ENCODE measurements at regions not wholly inside any gene's neighbourhood (a gene's known extent, or its start where the extent isn't known, plus 50 kb on each side); places are given as distances from the start of the nearest gene placed in this dataset.
A peak's percentile ranks its signal among the peaks of the same experiment; 100 is the strongest.

DNA sequence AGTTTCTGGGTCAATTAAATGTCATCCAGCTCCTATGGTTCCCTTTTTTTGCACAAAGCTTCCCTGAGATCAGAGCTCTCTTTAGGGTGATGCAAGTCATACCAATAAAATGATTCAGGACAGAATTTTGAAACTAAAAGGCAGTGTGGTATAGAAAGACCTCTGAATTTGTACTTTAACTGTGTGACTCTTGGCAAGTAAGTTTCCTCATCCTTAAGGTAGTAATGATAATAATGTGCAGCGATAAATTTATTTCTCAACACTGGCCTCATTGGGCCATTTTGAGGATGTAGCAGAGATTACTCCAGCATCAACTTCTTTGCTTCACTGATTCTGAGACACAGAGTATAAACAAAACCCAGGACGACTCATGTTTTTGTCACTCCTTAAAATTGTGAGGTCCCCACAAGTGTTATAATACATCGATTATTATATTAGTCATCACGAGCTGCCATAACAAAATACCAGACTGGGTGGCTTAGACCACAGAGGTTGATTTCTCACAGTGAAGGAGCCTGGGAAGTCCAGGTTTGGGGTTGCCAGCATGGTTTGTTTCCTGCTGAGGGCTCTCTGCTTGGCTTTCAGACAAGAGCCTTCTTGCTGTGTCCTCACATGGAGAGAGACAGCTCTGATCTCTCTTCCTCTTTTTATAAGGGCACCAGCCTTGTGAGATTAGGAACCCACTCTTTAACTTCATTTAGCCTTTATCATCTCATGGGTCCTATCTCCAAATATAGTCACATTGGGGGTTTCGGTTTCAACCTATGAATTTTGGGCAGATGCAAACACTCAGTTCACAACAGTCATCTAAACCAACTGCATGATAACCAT, 293.0 kb downstream of the ZNF608 start:
- DNase-seq (peak; percentile 73), ATAC-seq (ENCODE audit: low read depth) (peak; percentile 95)
- peaks cover 32% of the 10 kb centered on the region for H3K4me1 Mint-ChIP-seq
- intact Hi-C loops (cut with micrococcal nuclease): loop anchor here (1.0 to 10.0 kb wide), 3 partner anchors 196 to 554 kb away; partner anchors contain the start of gene ZNF608
- peak overlapping the region; percentile 56 for H3K4me2 ChIP-seq (replicated peaks; ENCODE audit: low read depth, low read length, poor library complexity, severe bottlenecking)
- H3K27me3 ChIP-seq (replicated peaks in 1 of 4; ENCODE audit: control extremely low read depth in 1 of 4, control insufficient read depth in 3 of 4, insufficient read depth in 4 of 4, low read length in 3 of 4): no peaks in the 10 kb centered on the region
- no peaks in the 10 kb centered on the region for H4K20me1 ChIP-seq (ENCODE audit: control insufficient read depth, insufficient read depth, low read length, poor library complexity, severe bottlenecking)
- TF ChIP-seq, protein P1, sequence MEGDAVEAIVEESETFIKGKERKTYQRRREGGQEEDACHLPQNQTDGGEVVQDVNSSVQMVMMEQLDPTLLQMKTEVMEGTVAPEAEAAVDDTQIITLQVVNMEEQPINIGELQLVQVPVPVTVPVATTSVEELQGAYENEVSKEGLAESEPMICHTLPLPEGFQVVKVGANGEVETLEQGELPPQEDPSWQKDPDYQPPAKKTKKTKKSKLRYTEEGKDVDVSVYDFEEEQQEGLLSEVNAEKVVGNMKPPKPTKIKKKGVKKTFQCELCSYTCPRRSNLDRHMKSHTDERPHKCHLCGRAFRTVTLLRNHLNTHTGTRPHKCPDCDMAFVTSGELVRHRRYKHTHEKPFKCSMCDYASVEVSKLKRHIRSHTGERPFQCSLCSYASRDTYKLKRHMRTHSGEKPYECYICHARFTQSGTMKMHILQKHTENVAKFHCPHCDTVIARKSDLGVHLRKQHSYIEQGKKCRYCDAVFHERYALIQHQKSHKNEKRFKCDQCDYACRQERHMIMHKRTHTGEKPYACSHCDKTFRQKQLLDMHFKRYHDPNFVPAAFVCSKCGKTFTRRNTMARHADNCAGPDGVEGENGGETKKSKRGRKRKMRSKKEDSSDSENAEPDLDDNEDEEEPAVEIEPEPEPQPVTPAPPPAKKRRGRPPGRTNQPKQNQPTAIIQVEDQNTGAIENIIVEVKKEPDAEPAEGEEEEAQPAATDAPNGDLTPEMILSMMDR (IDR thresholded peaks at IDR 0.05): no peak
- TF ChIP-seq EZH2 (IDR thresholded peaks at IDR 0.05; ENCODE audit: borderline replicate concordance, insufficient read depth, low read depth, low read length, poor library complexity, severe bottlenecking): no peak
- H3K36me3 ChIP-seq (replicated peaks in 1 of 2; ENCODE audit: control extremely low read depth in 1 of 2, control insufficient read depth in 1 of 2, extremely low read depth in 1 of 2, insufficient read depth in 2 of 2, low read length in 1 of 2): no peaks in the 10 kb centered on the region
- H3K79me2 ChIP-seq (ENCODE audit: control insufficient read depth, insufficient read depth, low read length): no peaks in the 10 kb centered on the region
- CTCF ChIA-PET: interaction anchor here (0.6 kb wide), 2 partner anchors 48 to 87 kb away, joined by 3 read pairs; no protein-coding TSS in a partner anchor
- H3K4me1 ChIP-seq (ENCODE audit: control insufficient read depth in 2 of 2, insufficient read depth in 2 of 2, low read length in 2 of 2): peaks cover 28 to 29% of the 10 kb centered on the region in 2 donors
- H3K27ac ChIP-seq (ENCODE audit: low read length in 2 of 2): peak overlapping the region in 1 of 2 donors; percentile 22
- H3K27ac Mint-ChIP-seq: peak overlapping the region; percentile 83
- peak overlapping the region; percentile 18 for H2AFZ ChIP-seq (ENCODE audit: insufficient read depth, low read depth, low read length, poor library complexity, severe bottlenecking)
- no peaks in the 10 kb centered on the region for H3K27me3 Mint-ChIP-seq
- POLR2A ChIA-PET: interaction anchor here (0.5 kb wide), 1 partner anchor 295 kb away, joined by 3 read pairs; no protein-coding TSS in a partner anchor
- H3K4me3 Mint-ChIP-seq: peak overlapping the region; percentile 80
- H3K9me3 Mint-ChIP-seq (ENCODE audit: insufficient read depth): no peaks in the 10 kb centered on the region
- no CpG with 5 or more reads among the region's 5 CpGs for WGBS (ENCODE audit: insufficient coverage)
- H3K9me3 ChIP-seq (ENCODE audit: control extremely low read depth in 1 of 3, control insufficient read depth in 2 of 3, insufficient read depth in 1 of 3, low read length in 2 of 3): no peaks in the 10 kb centered on the region
- peak overlapping the region; percentile 11 for H3K9ac ChIP-seq (ENCODE audit: low read length)
- no peak overlapping the region for H3K4me3 ChIP-seq (ENCODE audit: control extremely low read depth in 1 of 5, extremely low read depth in 1 of 5, insufficient read depth in 1 of 5, low read depth in 2 of 5, low read length in 4 of 5)

GRCh38 chr5:124452412-124452811, 294.0 kb downstream of the ZNF608 start:
- H3K27ac ChIP-seq (ENCODE audit: low read length in 2 of 2): no peak overlapping the region
- H3K4me3 ChIP-seq (ENCODE audit: control extremely low read depth in 1 of 5, extremely low read depth in 1 of 5, insufficient read depth in 1 of 5, low read depth in 2 of 5, low read length in 4 of 5): no peak overlapping the region
- peaks cover 28 to 29% of the 10 kb centered on the region in 2 donors for H3K4me1 ChIP-seq (ENCODE audit: control insufficient read depth in 2 of 2, insufficient read depth in 2 of 2, low read length in 2 of 2)
- no peak overlapping the region for H3K27ac Mint-ChIP-seq
- DNase-seq (no peak), ATAC-seq (ENCODE audit: low read depth) (no peak)
- H3K79me2 ChIP-seq (ENCODE audit: control insufficient read depth, insufficient read depth, low read length): no peaks in the 10 kb centered on the region
- H3K9ac ChIP-seq (ENCODE audit: low read length): no peak overlapping the region
- ChIA-PET POLR2A (no interaction called here), CTCF (interaction anchor here (0.6 kb wide), 1 partner anchor 47 kb away, joined by 3 read pairs; no protein-coding TSS in a partner anchor)
- TF ChIP-seq EZH2 (IDR thresholded peaks at IDR 0.05; ENCODE audit: borderline replicate concordance, insufficient read depth, low read depth, low read length, poor library complexity, severe bottlenecking): no peak
- TF ChIP-seq, protein P1 (IDR thresholded peaks at IDR 0.05): no peak
- H4K20me1 ChIP-seq (ENCODE audit: control insufficient read depth, insufficient read depth, low read length, poor library complexity, severe bottlenecking): no peaks in the 10 kb centered on the region
- H3K36me3 ChIP-seq (replicated peaks in 1 of 2; ENCODE audit: control extremely low read depth in 1 of 2, control insufficient read depth in 1 of 2, extremely low read depth in 1 of 2, insufficient read depth in 2 of 2, low read length in 1 of 2): no peaks in the 10 kb centered on the region
- H3K27me3 ChIP-seq (replicated peaks in 1 of 4; ENCODE audit: control extremely low read depth in 1 of 4, control insufficient read depth in 3 of 4, insufficient read depth in 4 of 4, low read length in 3 of 4): no peaks in the 10 kb centered on the region
- no peaks in the 10 kb centered on the region for H3K27me3 Mint-ChIP-seq
- no peaks in the 10 kb centered on the region for H3K9me3 Mint-ChIP-seq (ENCODE audit: insufficient read depth)
- 100% methylated on average over 5 of the region's 8 CpGs for WGBS (ENCODE audit: insufficient coverage)
- H3K4me3 Mint-ChIP-seq: no peak overlapping the region
- H3K4me2 ChIP-seq (replicated peaks; ENCODE audit: low read depth, low read length, poor library complexity, severe bottlenecking): no peak overlapping the region
- H3K9me3 ChIP-seq (ENCODE audit: control extremely low read depth in 1 of 3, control insufficient read depth in 2 of 3, insufficient read depth in 1 of 3, low read length in 2 of 3): no peaks in the 10 kb centered on the region
- H2AFZ ChIP-seq (ENCODE audit: insufficient read depth, low read depth, low read length, poor library complexity, severe bottlenecking): no peak overlapping the region
- intact Hi-C loops (cut with micrococcal nuclease): loop anchor here (5.0 to 10.0 kb wide), 2 partner anchors 292 to 555 kb away; partner anchors contain the start of gene ZNF608
- H3K4me1 Mint-ChIP-seq: peaks cover 29% of the 10 kb centered on the region
